Hepatocyte (in vitro differentiated cells): ENCODE measurements at regions not wholly inside any gene's neighbourhood (a gene's known extent, or its start where the extent isn't known, plus 50 kb on each side); places are given as distances from the start of the nearest gene placed in this dataset.

Experiments
- DNase-seq: peaks from one replicate; pipeline ENCODE4 v3.0.0-alpha.2; 2016; ENCODE audit warnings: low spot score
- H2AFZ ChIP-seq: fragments of 200-600 bp; sonication (generic); 2 replicates; pipeline ENCODE4 v1.6.0; 2016; ENCODE audit warnings: antibody characterized with exemption, mild to moderate bottlenecking
- H3K27ac ChIP-seq: fragments of 200-600 bp; sonication (generic); 2 replicates; pipeline ENCODE4 v1.5.1; 2016; ENCODE audit warnings: mild to moderate bottlenecking
- H3K27me3 ChIP-seq: fragments of 200-600 bp; sonication (generic); 2 replicates; pipeline ENCODE4 v1.6.1; 2016
- H3K36me3 ChIP-seq: fragments of 200-600 bp; sonication (generic); replicated peaks from 2 replicates; pipeline ENCODE4 v1.5.1; 2016; ENCODE audit warnings: low read depth; ENCODE audit not compliant: insufficient read depth
- H3K4me1 ChIP-seq: fragments of 200-600 bp; sonication (generic); 2 replicates; pipeline ENCODE4 v1.5.1; 2016; ENCODE audit warnings: mild to moderate bottlenecking, moderate library complexity; ENCODE audit not compliant: insufficient read depth
- H3K4me2 ChIP-seq: fragments of 200-600 bp; sonication (generic); 2 replicates; pipeline ENCODE4 v1.6.0; 2016
- H3K4me3 ChIP-seq: fragments of 200-600 bp; sonication (generic); 2 replicates; pipeline ENCODE4 v1.5.1; 2016; ENCODE audit warnings: mild to moderate bottlenecking
- H3K79me2 ChIP-seq: fragments of 200-600 bp; sonication (generic); 2 replicates; pipeline ENCODE4 v1.6.0; 2017; ENCODE audit warnings: mild to moderate bottlenecking
- H3K9me2 ChIP-seq: fragments of 200-600 bp; sonication (generic); replicated peaks from 2 replicates; pipeline ENCODE4 v1.6.0; 2017; ENCODE audit warnings: mild to moderate bottlenecking; ENCODE audit not compliant: insufficient read depth
- H3K9me3 ChIP-seq: fragments of 200-600 bp; sonication (generic); 2 replicates; pipeline ENCODE4 v1.5.1; 2016; ENCODE audit warnings: low read depth, mild to moderate bottlenecking
- H4K20me1 ChIP-seq: fragments of 200-600 bp; sonication (generic); 2 replicates; pipeline ENCODE4 v1.6.0; 2016; ENCODE audit warnings: mild to moderate bottlenecking; ENCODE audit not compliant: insufficient read depth, poor library complexity, severe bottlenecking
- CTCF ChIP-seq: fragments of 200-600 bp; sonication (generic); IDR thresholded peaks from 2 replicates; pipeline ENCODE4 v1.5.1; 2016; ENCODE audit warnings: antibody characterized with exemption, mild to moderate bottlenecking; ENCODE audit not compliant: poor library complexity
- EZH2 ChIP-seq: fragments of 200-600 bp; sonication (generic); IDR thresholded peaks from 2 replicates; pipeline ENCODE4 v1.6.1; 2016; ENCODE audit warnings: antibody characterized with exemption, mild to moderate bottlenecking, borderline replicate concordance
- EZH2phosphoT487 ChIP-seq: fragments of 200-600 bp; sonication (generic); IDR thresholded peaks from one replicate; pipeline ENCODE4 v1.6.1; 2018; ENCODE audit warnings: antibody characterized with exemption, mild to moderate bottlenecking, low read depth, moderate library complexity; ENCODE audit not compliant: unreplicated experiment, severe bottlenecking
- WGBS: methylation state at CpG from one replicate; pipeline ENCODE4 v1.1.6; 2016; ENCODE audit warnings: low lambda C conversion rate; ENCODE audit errors: missing lambda C conversion rate; 5-methylcytosine and 5-hydroxymethylcytosine counted together

- WGBS = 47% methylated on average over 4 of the region's 4 CpGs
- Histone ChIP-seq H3K4me2 (peak overlapping the region; percentile 64), H4K20me1 (no peaks in the 10 kb centered on the region), H3K27ac (no peak overlapping the region), H3K4me1 (peaks cover 12% of the 10 kb centered on the region), H3K9me3 (no peaks in the 10 kb centered on the region), H3K4me3 (no peak overlapping the region), H2AFZ (no peak overlapping the region), H3K79me2 (no peaks in the 10 kb centered on the region), H3K27me3 (no peaks in the 10 kb centered on the region), H3K36me3 (no peaks in the 10 kb centered on the region), H3K9me2 (no peaks in the 10 kb centered on the region)
- no peak for TF ChIP-seq EZH2phosphoT487
- peak; percentile 23 for TF ChIP-seq CTCF
- peak; percentile 23 for DNase-seq
These were observed 93.7 kb downstream of the TMEM17 start for GRCh38 chr2:62412347-62412742.

- peaks cover 12% of the 10 kb centered on the region for H3K4me1 ChIP-seq
- peak overlapping the region; percentile 65 for H2AFZ ChIP-seq
- WGBS = 78% methylated on average over 2 of the region's 2 CpGs
- TF ChIP-seq CTCF (no peak), EZH2phosphoT487 (no peak), EZH2 (no peak)
- DNase-seq = no peak
- H3K27ac ChIP-seq = peak overlapping the region; percentile 66
- H4K20me1 ChIP-seq = no peaks in the 10 kb centered on the region
- H3K36me3 ChIP-seq = no peaks in the 10 kb centered on the region
- H3K79me2 ChIP-seq = no peaks in the 10 kb centered on the region
- no peaks in the 10 kb centered on the region for H3K9me3 ChIP-seq
- no peaks in the 10 kb centered on the region for H3K27me3 ChIP-seq
- no peak overlapping the region for H3K4me2 ChIP-seq
- H3K4me3 ChIP-seq = no peak overlapping the region
- H3K9me2 ChIP-seq = no peaks in the 10 kb centered on the region
These were observed 95.0 kb downstream of the TMEM17 start for GRCh38 chr2:62410926-62411456.

- DNase-seq = no peak
- peak overlapping the region; percentile 21 for H3K27ac ChIP-seq
- H3K36me3 ChIP-seq = no peaks in the 10 kb centered on the region
- no peak overlapping the region for H3K4me2 ChIP-seq
- no peaks in the 10 kb centered on the region for H3K27me3 ChIP-seq
- no peaks in the 10 kb centered on the region for H4K20me1 ChIP-seq
- no peak overlapping the region for H2AFZ ChIP-seq
- no peak for TF ChIP-seq EZH2
- no peak for TF ChIP-seq EZH2phosphoT487
- peak; percentile 44 for TF ChIP-seq CTCF
- no peaks in the 10 kb centered on the region for H3K79me2 ChIP-seq
- no peaks in the 10 kb centered on the region for H3K9me3 ChIP-seq
- WGBS = 83% methylated on average over 9 of the region's 9 CpGs
- peaks cover 12% of the 10 kb centered on the region for H3K4me1 ChIP-seq
- H3K9me2 ChIP-seq = no peaks in the 10 kb centered on the region
- no peak overlapping the region for H3K4me3 ChIP-seq
These were observed 96.0 kb downstream of the TMEM17 start for GRCh38 chr2:62410015-62410453.

- 82% methylated on average over 2 of the region's 2 CpGs for WGBS
- H3K4me1 ChIP-seq = peaks cover 12% of the 10 kb centered on the region
- H3K27me3 ChIP-seq = no peaks in the 10 kb centered on the region
These were observed 96.6 kb downstream of the TMEM17 start for GRCh38 chr2:62409442-62409841.

More at GRCh38 chr2:62409442-62409841, 96.6 kb downstream of the TMEM17 start:
- H3K36me3 ChIP-seq = no peaks in the 10 kb centered on the region
- no peak overlapping the region for H3K4me2 ChIP-seq
- no peak for DNase-seq
- H3K4me3 ChIP-seq = no peak overlapping the region
- no peak for TF ChIP-seq EZH2phosphoT487
- TF ChIP-seq EZH2 = no peak
- TF ChIP-seq CTCF = no peak
- no peak overlapping the region for H2AFZ ChIP-seq
- H3K79me2 ChIP-seq = no peaks in the 10 kb centered on the region
- H3K9me2 ChIP-seq = no peaks in the 10 kb centered on the region
- no peaks in the 10 kb centered on the region for H3K9me3 ChIP-seq
- H4K20me1 ChIP-seq = no peaks in the 10 kb centered on the region
- peak overlapping the region; percentile 21 for H3K27ac ChIP-seq
